Activated naive CD4-positive, alpha-beta T cell treated with anti-CD3 and anti-CD28 coated beads, Interleukin-2, amount 50 U/mL, for 16 hours (primary cell): ENCODE measurements at regions not wholly inside any gene's neighbourhood (a gene's known extent, or its start where the extent isn't known, plus 50 kb on each side); places are given as distances from the start of the nearest gene placed in this dataset.

Experiments used
- DNase-seq: peaks from one replicate; pipeline ENCODE4 v3.0.0-alpha.2; 2020

GRCh38 chr12:92528586-92528985, 174.2 kb upstream of the PLEKHG7 start:
- no peak for DNase-seq

- DNase-seq, result no peak
These were observed 174.7 kb upstream of the PLEKHG7 start for GRCh38 chr12:92528097-92528496.

DNA sequence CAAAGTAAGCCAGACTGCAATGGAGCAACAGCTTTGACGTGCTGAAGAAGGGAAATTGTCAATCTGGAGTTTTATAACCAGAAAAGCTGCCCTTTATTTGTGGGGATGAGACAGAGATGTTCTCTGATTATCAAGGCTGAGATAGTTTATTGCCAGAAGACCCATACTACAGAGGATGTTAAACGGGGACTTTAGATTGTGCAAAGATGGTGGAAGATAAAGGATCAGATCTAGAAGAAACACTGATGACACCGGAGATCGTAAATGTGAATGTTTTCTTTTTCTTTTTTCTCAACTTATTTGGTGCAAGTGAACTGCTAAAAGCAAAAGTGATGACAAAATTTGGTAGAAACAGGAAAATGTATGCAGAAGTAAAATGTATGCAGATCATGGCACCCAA, 178.3 kb upstream of the PLEKHG7 start:
- DNase-seq, result no peak

DNA sequence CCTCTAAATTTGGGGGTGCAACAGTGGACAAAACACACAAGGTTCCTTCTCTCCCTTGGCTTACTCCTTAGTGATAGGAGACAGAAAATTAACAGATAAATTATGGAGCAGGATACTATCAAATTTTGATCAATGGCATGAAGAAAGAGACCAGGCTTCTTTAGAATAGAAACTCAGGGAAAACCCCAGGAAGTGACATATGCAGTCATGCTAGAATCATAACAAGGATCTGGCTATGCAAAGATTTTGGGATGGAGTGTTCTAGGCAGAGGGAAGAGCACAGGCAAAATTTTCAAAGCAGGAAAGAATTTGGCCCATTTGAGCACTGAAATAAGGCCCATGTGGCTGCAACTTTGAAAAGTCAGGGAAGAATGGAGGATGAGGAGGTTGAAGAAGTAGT, 182.3 kb upstream of the PLEKHG7 start:
- no peak for DNase-seq

DNA sequence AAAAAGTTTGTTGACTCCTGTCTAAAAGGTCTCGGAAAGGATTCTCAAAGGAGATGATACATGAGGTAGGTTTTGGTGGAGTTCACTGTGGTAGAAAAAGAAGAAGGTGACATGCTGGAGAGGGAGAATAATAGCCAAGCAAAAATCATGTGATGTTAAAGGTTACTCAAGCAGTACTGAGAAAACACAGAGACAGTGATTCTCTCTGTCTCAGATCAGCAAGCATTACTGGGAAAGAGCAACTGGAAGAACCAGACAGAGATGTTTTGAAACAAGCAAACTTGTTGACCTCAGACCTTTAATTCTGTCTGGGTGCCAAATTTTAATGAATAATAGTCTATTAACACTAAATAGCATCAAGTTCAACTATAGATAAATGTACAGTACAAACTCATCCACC, 183.5 kb upstream of the PLEKHG7 start:
- DNase-seq, result no peak

GRCh38 chr12:92518071-92518470, 184.7 kb upstream of the PLEKHG7 start:
- DNase-seq, result no peak

DNA sequence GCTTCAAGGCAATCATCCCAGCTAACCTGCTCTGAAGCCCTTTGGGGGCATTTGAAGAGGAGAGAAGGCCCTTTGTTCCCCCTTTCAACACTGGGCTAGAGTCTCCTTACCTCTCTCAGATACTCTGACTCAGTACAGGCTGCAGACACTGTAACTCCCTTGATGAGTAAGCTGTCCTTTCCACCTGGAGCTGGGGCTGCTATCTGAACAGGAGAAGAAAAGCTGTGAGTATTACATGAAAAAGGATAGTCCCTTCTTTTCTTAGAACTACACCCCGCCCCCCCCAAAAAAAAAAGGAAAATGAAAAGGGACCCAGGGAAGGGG, 186.6 kb upstream of the PLEKHG7 start:
- DNase-seq, result peak; percentile 22

- DNase-seq, result no peak
These were observed 189.5 kb upstream of the PLEKHG7 start for GRCh38 chr12:92513231-92513730.

DNA sequence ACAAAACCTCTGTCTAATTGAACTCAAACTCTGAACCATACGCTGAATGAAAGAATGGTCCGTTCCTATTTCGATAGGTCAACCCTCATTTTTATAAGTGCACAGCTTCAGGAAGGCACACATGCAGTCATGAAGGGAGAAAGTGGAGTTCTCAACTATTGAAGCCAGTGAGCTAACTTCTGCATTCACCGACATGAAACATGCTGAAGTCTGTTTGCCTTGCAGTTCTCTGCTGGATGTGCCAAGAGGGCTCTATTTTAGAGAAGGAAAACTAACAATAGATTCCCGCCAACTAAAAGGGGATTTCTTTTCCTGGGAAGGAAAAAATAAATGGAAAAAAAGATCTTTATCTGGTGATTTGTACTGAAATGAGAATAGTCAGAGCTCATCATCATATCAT, 191.0 kb upstream of the PLEKHG7 start:
- no peak for DNase-seq

DNA sequence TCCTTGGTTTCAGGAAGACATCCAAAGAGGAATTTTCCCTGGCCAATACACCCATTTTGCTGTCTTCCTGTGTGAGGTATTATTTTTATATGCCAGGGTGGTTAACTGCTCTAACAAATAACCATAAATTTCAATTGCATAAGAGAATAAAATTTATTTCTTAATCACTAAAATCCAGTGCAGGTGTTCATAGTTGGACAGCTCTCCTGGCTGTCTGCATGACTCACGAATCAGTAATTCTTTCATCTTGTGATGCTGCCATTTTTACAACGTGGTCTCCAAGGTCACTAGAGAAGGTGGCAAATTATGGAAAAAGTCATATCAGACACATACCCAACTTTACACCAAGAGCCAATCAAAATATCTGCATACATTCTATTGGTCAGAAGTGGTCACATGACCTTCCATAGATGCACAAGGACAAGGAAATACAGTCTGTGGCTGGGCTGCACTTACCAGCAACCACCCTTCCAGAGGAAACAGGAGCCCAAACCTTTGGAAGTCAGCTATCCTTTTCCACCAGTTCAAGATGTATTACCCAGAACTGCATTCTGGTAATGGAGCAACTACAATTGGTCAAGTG, 193.5 kb upstream of the PLEKHG7 start:
- no peak for DNase-seq

GRCh38 chr12:92506891-92507290, 195.9 kb upstream of the PLEKHG7 start:
- no peak for DNase-seq

DNA sequence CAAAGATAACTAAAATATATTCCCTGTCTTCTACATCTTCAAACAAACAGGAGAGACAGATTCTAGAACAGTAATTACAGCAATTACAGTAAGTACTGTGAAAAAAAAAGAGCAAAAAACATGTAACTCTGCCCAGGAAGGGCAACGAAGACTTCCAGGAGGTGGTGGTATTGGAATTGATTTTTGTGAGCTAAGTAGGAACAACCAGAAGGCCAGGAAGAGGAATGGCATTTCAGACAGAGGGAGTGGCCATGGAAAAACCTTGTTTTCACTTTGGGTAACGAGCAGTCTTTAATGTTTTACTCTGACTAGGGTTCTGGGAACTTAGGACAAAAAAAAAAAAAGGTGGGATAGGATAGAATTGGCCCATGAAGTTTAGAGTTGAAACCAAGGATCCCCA, 196.3 kb upstream of the PLEKHG7 start:
- DNase-seq, result no peak

DNA sequence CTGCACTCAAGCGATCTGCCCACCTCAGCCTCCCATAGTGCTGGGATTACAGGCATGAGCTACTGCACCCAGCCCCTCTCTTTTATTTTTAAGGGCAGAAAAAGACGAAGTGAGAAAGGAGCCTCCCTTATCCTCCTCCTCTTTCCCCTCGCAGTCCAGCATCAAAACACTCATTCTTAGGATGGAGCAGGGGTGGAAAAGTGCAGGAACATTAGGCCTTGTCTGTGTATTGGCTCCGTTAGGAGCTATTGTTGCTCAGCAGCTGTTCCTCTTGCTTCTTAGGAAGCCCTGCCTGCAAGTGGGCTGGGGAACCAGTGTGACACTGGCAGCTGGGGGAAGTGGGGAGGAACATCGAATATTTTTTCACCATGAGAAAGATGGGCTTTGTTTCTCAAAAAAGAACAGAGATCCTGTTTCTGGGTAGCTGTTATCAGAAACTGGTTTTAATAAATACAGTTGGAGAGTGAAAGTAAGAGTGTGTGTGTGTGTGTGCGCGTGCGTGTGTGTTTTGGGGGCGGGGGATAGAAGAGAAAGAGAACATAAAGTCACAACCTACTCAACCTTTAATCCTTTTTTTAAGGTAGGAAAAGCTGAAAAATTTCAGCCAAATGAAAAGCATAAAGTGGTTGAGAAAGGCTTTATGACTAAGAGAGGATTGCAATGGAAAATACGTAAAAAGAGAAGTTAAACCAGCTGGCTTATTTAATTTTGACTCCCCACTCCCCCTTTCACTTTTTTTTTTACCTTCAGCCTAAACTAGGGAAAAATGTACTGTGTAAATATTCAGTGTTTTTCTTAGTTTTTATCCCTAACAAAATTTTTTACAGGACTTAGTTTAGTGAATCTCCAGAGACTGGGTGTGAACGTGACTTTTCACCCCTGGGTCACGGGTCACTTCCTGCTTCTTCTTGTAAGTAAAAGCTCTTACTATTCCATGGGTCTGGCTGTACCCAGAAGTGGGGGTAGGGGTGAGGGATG, 197.2 kb upstream of the PLEKHG7 start:
- DNase-seq, result peak; percentile 78

DNA sequence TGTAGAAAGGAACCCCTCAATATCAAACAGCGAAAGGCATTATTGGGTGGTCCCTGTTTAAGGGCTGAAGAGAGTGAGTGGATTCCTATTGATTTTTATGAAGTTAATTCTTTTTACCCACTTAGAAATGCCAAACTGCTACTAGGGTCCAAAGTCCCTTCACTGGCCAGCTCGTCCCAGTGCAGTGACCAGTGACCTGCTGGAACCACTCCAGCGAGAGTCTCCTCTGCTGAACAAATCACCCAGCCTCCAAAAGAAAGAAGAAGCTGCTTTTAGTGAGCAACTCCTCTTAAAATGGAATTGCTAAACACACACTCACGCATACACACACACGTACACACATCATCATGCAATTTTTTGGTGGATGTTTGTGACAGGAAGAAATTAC, 198.2 kb upstream of the PLEKHG7 start:
- DNase-seq, result no peak

DNA sequence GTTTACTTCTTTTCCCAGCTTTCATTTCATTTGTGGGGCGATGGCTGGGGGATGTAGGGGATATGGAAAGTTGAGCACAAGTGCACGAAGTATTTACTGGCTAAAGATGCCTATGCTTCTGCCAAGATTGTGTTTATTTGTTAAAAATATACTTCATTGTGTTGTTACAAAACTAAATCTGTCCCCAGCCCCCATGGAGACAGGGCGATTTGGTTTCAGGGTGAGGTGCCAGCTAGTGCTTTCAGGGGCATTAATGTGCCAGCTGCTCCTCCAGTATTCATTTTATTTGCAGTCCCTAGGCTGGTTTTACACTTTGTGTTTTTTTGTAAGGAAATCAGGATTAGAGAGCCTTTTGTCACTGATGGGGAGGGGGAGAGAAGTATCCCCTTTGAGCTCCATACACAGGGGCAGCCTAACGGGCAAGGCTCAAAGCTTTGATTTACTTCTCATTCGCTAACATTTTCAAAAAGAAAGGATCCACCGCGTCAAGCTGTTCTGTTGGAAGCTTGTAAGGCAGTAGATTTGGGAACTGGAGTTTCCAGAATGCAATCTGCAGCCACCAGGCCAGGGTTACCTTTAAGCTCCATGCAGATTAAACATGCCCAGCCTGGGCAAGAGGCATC, 198.7 kb upstream of the PLEKHG7 start:
- no peak for DNase-seq

DNA sequence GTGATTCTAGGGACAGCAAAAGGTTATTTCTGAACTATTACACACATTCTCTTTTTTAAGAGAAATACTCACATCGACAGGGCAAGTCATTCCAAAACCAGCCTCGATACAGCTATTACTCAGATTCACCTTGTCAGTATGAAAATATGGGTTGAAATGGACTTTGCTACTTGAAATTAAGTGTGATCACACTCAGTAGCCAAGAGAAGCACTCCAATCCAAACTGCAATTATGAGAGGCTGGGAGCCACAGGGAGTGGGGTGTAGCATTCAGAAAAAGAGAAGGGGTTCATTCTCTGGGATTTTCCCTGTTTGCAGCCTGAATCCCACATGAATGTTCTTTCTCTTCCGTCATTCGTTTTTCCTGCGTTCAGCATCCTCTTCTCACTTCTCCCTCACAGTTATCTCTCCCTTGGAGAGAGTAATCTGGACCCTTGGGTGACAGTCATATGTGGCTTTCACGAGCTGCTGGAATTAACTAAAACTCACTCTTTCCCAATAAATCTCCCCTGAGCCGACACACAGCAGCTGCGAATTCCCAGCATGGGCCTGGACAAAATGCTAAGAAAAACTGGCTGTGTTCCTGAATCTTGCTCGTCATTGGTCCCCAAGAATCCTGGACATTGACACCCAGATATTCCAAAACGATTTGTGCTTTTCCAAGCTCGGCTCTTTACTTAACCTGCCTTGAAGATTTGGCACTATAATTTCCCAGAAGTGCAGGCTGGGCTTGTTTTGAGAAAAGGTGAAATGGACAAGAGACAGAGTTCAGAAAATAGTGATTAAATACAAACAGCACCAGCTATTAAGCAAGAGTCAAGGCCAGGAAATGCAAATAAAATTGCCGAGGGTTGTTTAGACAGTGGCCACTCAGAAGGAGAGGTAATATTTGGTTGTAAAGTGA, 199.5 kb upstream of the PLEKHG7 start:
- peak; percentile 13 for DNase-seq

GRCh38 chr12:92502417-92503028, 200.3 kb upstream of the PLEKHG7 start:
- DNase-seq, result no peak

- DNase-seq, result no peak
These were observed 206.0 kb upstream of the PLEKHG7 start for GRCh38 chr12:92496790-92497189.

- no peak for DNase-seq
These were observed 207.7 kb upstream of the PLEKHG7 start for GRCh38 chr12:92495108-92495507.

- no peak for DNase-seq
These were observed 209.0 kb upstream of the PLEKHG7 start for GRCh38 chr12:92493816-92494215.

DNA sequence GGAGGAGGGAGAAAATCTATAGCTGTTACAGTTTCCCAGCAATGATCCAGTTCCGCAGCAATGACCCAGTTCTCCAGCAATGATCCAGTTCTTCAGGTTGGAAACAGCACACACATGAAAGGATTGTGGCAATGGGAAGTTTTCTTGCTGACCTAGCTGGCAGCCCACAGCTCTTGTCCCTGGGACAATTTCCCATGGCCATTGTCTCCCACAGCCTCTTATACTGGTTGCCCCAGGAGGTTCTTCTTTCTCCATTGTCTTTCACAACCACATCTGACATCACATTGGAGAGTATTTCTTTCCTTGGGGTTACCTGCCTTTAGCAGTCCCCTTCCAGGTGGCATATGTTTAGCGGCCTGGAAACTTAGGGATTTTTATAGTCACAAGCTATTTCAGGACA, 209.8 kb upstream of the PLEKHG7 start:
- no peak for DNase-seq

GRCh38 chr12:92492291-92492690, 210.5 kb upstream of the PLEKHG7 start:
- DNase-seq, result no peak
